ENCODE measurements at regions not wholly inside any gene's neighbourhood (a gene's known extent, or its start where the extent isn't known, plus 50 kb on each side); places are given as distances from the start of the nearest gene placed in this dataset.

GRCh38 chr2:51734115-51734514, 702.2 kb upstream of the NRXN1 start:
- TF ChIP-seq CTCF (conservative IDR thresholded peaks at IDR 0.05; ENCODE audit: low read depth, low read length) (no peak), EZH2 (IDR thresholded peaks at IDR 0.05; ENCODE audit: borderline replicate concordance, low read depth, low read length, poor library complexity, severe bottlenecking) (no peak)
